Prostate gland (tissue), 2 donors: ENCODE measurements at regions not wholly inside any gene's neighbourhood (a gene's known extent, or its start where the extent isn't known, plus 50 kb on each side); places are given as distances from the start of the nearest gene placed in this dataset.

Experiments
- DNase-seq: peaks from one replicate; pipeline ENCODE4 v3.0.0-alpha.2; 2019; ENCODE audit warnings: low spot score
- H3K27ac ChIP-seq, 2 donors: fragments of 200-600 bp; sonication (generic); 2 replicates each; pipeline ENCODE4 v1.5.1; 2017 to 2019
- H3K27me3 ChIP-seq: fragments of 200-600 bp; sonication (generic); replicated peaks from 2 replicates; pipeline ENCODE4 v1.5.1; 2019; ENCODE audit not compliant: insufficient read depth
- H3K36me3 ChIP-seq, 2 donors: fragments of 200-600 bp; sonication (generic); 1 replicate in 1 of 2; 2 replicates in 1 of 2; pipeline versions ENCODE4 v1.5.1 to v1.8.1; 2017 to 2019
- H3K4me1 ChIP-seq: fragments of 200-600 bp; sonication (generic); replicated peaks from 2 replicates; pipeline ENCODE4 v1.5.1; 2019
- H3K4me3 ChIP-seq, 2 donors: fragments of 200-600 bp; sonication (generic); 2 replicates each; pipeline ENCODE4 v1.5.1; 2017 to 2019
- H3K9me3 ChIP-seq: fragments of 200-600 bp; sonication (generic); 2 replicates; pipeline ENCODE4 v1.5.1; 2017
- POLR2A ChIP-seq: fragments of 450-650 bp; IDR thresholded peaks from one replicate; pipeline ENCODE4 v1.6.1; 2016; ENCODE audit warnings: antibody characterized with exemption, mild to moderate bottlenecking
- POLR2AphosphoS5 ChIP-seq: sonication (generic); formaldehyde crosslinking; IDR thresholded peaks from one replicate; pipeline ENCODE4 v1.6.1; 2017; ENCODE audit warnings: antibody characterized with exemption
- WGBS: methylation state at CpG from one replicate; pipeline ENCODE4 v1.1.5; 2018; 5-methylcytosine and 5-hydroxymethylcytosine counted together
- intact Hi-C: fragments of 100-400 bp; cut with DNase I; formaldehyde crosslinking; loops from one replicate; pipeline ENCODE4 v1.14.2; 2022
- TF ChIP-seq, protein P1 (sequence below), 4 experiments: fragments of 200-600 bp in 2 of 4; fragments of 450-650 bp in 2 of 4; sonication (generic) in 2 of 4; IDR thresholded peaks; 1 replicate in 3 of 4; 2 replicates in 1 of 4; pipeline ENCODE4 v1.5.1; 2016 to 2019; ENCODE audit warnings: antibody characterized with exemption in 4 of 4, mild to moderate bottlenecking in 2 of 4, moderate library complexity in 2 of 4

DNA sequence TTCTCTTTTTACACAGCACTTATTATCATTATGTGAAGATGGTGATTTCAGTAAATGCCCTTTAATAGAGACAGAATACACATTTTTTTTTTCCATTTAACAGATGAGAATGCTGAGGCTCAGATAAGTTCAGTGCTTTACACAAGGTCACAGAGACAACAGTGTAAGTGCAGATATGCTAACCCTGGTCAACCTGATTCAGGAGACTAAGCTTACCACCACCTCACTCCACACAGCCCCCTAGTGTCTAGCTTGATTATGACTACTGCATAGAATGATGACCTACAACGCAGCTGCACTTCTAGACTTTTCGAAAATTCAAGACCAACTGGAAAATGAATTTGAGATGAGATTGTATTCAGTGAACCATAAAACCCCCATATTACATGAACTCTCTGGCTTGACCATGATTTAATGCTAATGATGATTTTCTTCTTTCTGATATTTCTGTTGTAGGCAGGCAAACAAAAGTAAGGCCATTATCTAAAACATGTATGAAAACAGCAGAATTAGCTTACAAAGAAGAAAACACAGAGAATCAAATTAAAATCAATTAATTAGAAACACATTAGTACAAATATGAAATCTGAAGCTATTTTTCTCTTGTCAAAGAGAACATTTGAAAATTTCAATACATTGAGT, 212.1 kb upstream of the PHACTR1 start:
- no peak for DNase-seq
- Histone ChIP-seq H3K4me1 (no peaks in the 10 kb centered on the region), H3K27me3 (no peaks in the 10 kb centered on the region), H3K9me3 (no peaks in the 10 kb centered on the region), H3K4me3 (no peak overlapping the region), H3K36me3 (no peaks in the 10 kb centered on the region), H3K27ac (no peak overlapping the region)
- intact Hi-C loops, result no loop called here
- WGBS, result 97% methylated on average over 2 of the region's 2 CpGs
- TF ChIP-seq POLR2A, result no peak
- TF ChIP-seq, protein P1, sequence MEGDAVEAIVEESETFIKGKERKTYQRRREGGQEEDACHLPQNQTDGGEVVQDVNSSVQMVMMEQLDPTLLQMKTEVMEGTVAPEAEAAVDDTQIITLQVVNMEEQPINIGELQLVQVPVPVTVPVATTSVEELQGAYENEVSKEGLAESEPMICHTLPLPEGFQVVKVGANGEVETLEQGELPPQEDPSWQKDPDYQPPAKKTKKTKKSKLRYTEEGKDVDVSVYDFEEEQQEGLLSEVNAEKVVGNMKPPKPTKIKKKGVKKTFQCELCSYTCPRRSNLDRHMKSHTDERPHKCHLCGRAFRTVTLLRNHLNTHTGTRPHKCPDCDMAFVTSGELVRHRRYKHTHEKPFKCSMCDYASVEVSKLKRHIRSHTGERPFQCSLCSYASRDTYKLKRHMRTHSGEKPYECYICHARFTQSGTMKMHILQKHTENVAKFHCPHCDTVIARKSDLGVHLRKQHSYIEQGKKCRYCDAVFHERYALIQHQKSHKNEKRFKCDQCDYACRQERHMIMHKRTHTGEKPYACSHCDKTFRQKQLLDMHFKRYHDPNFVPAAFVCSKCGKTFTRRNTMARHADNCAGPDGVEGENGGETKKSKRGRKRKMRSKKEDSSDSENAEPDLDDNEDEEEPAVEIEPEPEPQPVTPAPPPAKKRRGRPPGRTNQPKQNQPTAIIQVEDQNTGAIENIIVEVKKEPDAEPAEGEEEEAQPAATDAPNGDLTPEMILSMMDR (IDR thresholded peaks at IDR 0.05), result peak in 1 of 4 experiments; percentile 4

DNA sequence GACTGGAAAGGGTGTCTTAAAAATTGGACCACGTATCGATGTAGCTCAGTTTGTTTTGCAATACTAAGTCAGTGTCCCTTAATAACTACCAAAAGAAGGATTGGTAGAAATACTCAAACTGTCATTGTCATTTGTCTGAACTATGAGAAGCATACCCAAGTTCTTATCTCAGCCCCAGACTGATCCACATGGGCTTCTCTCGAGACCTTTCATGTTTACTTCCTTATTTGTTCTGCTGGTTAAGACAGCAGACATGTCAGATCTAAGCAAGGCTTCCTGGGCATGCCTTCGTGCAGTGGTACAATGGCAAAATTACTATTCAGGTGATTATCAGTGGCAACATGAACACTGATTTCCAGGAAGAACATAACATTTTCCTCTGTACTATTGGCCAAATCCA, 211.1 kb upstream of the PHACTR1 start:
- H3K27me3 ChIP-seq, result no peaks in the 10 kb centered on the region
- H3K4me3 ChIP-seq, result no peak overlapping the region
- intact Hi-C loops, result no loop called here
- no peak overlapping the region for H3K27ac ChIP-seq
- no peaks in the 10 kb centered on the region for H3K4me1 ChIP-seq
- TF ChIP-seq, protein P1 (IDR thresholded peaks at IDR 0.05), result no peak
- TF ChIP-seq POLR2AphosphoS5 (no peak), POLR2A (no peak)
- H3K9me3 ChIP-seq, result no peaks in the 10 kb centered on the region
- 63% methylated on average over 4 of the region's 4 CpGs for WGBS
- DNase-seq, result no peak
- H3K36me3 ChIP-seq, result no peaks in the 10 kb centered on the region

DNA sequence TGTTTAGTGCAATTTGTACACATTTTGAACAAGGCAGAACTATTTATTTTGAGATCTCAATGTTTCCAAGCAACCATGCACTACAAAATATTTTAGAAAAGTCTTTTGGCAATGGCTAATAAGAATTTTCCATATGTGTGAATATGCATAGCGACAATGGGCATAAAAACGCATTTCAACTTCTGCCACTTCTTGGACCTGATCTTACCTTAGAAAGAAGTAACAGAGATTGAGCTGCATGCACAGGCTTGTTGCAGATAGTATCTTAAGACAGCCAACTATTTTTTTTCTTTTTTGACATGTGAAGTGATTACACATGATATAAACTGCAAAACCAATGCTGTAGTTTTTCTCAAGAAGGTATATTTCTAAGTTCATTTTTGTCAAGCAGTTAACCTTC, 210.4 kb upstream of the PHACTR1 start:
- peak; percentile 18 for DNase-seq
- no peak for TF ChIP-seq POLR2A
- TF ChIP-seq, protein P1 (IDR thresholded peaks at IDR 0.05), result no peak
- no peaks in the 10 kb centered on the region for H3K9me3 ChIP-seq
- WGBS, result 60% methylated on average over 2 of the region's 2 CpGs
- intact Hi-C loops, result no loop called here
- H3K27ac ChIP-seq, result no peak overlapping the region
- H3K36me3 ChIP-seq, result no peaks in the 10 kb centered on the region
- no peak overlapping the region for H3K4me3 ChIP-seq
- H3K27me3 ChIP-seq, result no peaks in the 10 kb centered on the region
- no peaks in the 10 kb centered on the region for H3K4me1 ChIP-seq

DNA sequence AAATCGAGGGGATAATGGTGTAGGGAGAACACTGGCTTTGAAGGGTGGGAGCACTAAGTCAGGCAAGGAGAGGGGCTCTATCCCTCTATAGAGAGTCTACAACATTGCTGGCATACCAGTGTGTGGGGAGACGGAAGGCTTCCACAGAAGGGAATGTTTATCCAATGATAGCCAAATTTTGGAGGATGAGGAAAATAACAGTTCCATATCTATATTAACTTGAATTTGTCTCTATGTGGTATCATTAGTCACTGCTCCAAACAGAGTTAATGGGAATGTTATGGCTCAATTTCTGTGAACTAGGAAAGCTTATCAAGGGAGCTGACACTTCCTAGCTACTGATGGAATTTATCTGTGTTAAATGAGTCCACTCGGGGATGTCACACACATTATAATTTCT, 208.9 kb upstream of the PHACTR1 start:
- H3K27ac ChIP-seq, result no peak overlapping the region
- no peak overlapping the region for H3K4me3 ChIP-seq
- H3K36me3 ChIP-seq, result no peaks in the 10 kb centered on the region
- intact Hi-C loops, result no loop called here
- WGBS, result 76% methylated on average over 3 of the region's 3 CpGs
- TF ChIP-seq, protein P1 (IDR thresholded peaks at IDR 0.05), result no peak
- no peak for TF ChIP-seq POLR2A
- TF ChIP-seq POLR2AphosphoS5, result no peak
- no peaks in the 10 kb centered on the region for H3K9me3 ChIP-seq
- no peaks in the 10 kb centered on the region for H3K4me1 ChIP-seq
- H3K27me3 ChIP-seq, result no peaks in the 10 kb centered on the region
- no peak for DNase-seq

DNA sequence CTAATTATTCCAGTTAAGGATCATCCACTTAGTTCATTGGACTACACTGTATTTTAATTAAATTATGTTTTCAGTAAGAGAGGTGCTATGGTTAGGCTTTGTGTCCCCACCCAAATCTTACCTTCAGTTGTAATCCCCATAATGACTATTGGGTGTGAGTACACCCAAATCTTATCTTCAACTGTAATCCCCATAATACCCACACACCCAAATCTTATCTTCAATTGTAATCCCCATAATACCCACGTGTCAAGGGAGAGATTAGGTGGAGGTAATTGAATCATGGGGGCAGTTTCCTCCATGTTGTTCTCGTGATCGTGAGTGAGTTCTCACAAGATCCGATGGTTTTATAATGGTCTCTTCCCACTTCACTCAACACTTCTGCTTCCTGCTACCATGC, 208.0 kb upstream of the PHACTR1 start:
- Histone ChIP-seq H3K27me3 (no peaks in the 10 kb centered on the region), H3K27ac (no peak overlapping the region), H3K4me1 (no peaks in the 10 kb centered on the region), H3K4me3 (no peak overlapping the region), H3K36me3 (no peaks in the 10 kb centered on the region), H3K9me3 (no peaks in the 10 kb centered on the region)
- TF ChIP-seq, protein P1 (IDR thresholded peaks at IDR 0.05), result no peak
- no peak for TF ChIP-seq POLR2AphosphoS5
- no peak for TF ChIP-seq POLR2A
- WGBS, result 82% methylated on average over 4 of the region's 4 CpGs
- DNase-seq, result no peak
- intact Hi-C loops, result no loop called here
